ENCODE measurements at regions not wholly inside any gene's neighbourhood (a gene's known extent, or its start where the extent isn't known, plus 50 kb on each side); places are given as distances from the start of the nearest gene placed in this dataset.

DNA sequence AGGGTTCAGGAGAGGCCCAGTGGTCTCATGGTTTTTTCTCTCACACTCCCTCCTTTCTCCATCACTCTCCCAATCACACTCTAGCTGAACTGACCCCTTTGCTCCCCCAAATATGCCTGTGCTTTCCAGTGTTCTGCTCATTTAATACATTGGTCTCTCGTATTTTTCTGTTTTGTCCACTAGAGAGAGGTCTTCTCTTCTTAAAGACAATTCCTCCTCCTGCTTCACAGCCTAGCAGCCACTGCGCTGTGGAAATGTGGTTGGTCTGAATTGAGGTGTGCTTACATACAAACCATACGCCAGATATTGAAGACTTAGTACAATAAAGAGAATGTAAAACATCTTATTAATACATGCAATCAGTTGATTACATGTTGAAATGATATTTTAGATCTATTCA lies 60.6 kb upstream of the XCR1 start (continued):
- TF ChIP-seq, protein P1, sequence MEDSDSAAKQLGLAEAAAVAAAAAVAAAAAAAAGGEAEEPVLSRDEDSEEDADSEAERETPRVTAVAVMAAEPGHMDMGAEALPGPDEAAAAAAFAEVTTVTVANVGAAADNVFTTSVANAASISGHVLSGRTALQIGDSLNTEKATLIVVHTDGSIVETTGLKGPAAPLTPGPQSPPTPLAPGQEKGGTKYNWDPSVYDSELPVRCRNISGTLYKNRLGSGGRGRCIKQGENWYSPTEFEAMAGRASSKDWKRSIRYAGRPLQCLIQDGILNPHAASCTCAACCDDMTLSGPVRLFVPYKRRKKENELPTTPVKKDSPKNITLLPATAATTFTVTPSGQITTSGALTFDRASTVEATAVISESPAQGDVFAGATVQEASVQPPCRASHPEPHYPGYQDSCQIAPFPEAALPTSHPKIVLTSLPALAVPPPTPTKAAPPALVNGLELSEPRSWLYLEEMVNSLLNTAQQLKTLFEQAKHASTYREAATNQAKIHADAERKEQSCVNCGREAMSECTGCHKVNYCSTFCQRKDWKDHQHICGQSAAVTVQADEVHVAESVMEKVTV (CRISPR knock-in tag; IDR thresholded peaks at IDR 0.05) = peak; percentile 73
- TF ChIP-seq, protein P2, sequence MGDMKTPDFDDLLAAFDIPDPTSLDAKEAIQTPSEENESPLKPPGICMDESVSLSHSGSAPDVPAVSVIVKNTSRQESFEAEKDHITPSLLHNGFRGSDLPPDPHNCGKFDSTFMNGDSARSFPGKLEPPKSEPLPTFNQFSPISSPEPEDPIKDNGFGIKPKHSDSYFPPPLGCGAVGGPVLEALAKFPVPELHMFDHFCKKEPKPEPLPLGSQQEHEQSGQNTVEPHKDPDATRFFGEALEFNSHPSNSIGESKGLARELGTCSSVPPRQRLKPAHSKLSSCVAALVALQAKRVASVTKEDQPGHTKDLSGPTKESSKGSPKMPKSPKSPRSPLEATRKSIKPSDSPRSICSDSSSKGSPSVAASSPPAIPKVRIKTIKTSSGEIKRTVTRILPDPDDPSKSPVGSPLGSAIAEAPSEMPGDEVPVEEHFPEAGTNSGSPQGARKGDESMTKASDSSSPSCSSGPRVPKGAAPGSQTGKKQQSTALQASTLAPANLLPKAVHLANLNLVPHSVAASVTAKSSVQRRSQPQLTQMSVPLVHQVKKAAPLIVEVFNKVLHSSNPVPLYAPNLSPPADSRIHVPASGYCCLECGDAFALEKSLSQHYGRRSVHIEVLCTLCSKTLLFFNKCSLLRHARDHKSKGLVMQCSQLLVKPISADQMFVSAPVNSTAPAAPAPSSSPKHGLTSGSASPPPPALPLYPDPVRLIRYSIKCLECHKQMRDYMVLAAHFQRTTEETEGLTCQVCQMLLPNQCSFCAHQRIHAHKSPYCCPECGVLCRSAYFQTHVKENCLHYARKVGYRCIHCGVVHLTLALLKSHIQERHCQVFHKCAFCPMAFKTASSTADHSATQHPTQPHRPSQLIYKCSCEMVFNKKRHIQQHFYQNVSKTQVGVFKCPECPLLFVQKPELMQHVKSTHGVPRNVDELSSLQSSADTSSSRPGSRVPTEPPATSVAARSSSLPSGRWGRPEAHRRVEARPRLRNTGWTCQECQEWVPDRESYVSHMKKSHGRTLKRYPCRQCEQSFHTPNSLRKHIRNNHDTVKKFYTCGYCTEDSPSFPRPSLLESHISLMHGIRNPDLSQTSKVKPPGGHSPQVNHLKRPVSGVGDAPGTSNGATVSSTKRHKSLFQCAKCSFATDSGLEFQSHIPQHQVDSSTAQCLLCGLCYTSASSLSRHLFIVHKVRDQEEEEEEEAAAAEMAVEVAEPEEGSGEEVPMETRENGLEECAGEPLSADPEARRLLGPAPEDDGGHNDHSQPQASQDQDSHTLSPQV (IDR thresholded peaks at IDR 0.05) = no peak
- TF ChIP-seq ZC3H8 (IDR thresholded peaks at IDR 0.05) (no peak), ZNF449 (CRISPR knock-in tag; IDR thresholded peaks at IDR 0.05) (no peak)
